Fibroblast of lung (primary cell): ENCODE measurements at regions not wholly inside any gene's neighbourhood (a gene's known extent, or its start where the extent isn't known, plus 50 kb on each side); places are given as distances from the start of the nearest gene placed in this dataset.

Experiments used
- CTCF ChIP-seq, 2 donors: IDR thresholded peaks in 1 of 2; conservative IDR thresholded peaks in 1 of 2; 1 replicate in 1 of 2; 2 replicates in 1 of 2; pipeline ENCODE4 v1.5.1; 2011 to 2012; ENCODE audit warnings: low read length in 2 of 2, control low read depth in 1 of 2, inconsistent platforms in 1 of 2, low read depth in 1 of 2, mild to moderate bottlenecking in 1 of 2
- EZH2 ChIP-seq: IDR thresholded peaks from 2 replicates; pipeline ENCODE4 v1.5.1; 2012; ENCODE audit warnings: low read length, control low read depth, mild to moderate bottlenecking; ENCODE audit errors: missing control alignments

GRCh38 chr2:106623456-106623855, 136.3 kb downstream of the CD8B2 start:
- no peak for TF ChIP-seq CTCF (conservative IDR thresholded peaks at IDR 0.05 in 1 of 2, IDR thresholded peaks at IDR 0.05 in 1 of 2; ENCODE audit: low read depth in 1 of 2, low read length in 2 of 2)
- no peak for TF ChIP-seq EZH2
